HG03442 (cell line): ENCODE measurements at regions not wholly inside any gene's neighbourhood (a gene's known extent, or its start where the extent isn't known, plus 50 kb on each side); places are given as distances from the start of the nearest gene placed in this dataset.

Source experiments
- ATAC-seq: cut with Tn5 transposase; IDR thresholded peaks from one replicate; pipeline ENCODE4 v1.9.1; 2021; ENCODE audit warnings: mild to moderate bottlenecking, moderate library complexity; ENCODE audit not compliant: unreplicated experiment

DNA sequence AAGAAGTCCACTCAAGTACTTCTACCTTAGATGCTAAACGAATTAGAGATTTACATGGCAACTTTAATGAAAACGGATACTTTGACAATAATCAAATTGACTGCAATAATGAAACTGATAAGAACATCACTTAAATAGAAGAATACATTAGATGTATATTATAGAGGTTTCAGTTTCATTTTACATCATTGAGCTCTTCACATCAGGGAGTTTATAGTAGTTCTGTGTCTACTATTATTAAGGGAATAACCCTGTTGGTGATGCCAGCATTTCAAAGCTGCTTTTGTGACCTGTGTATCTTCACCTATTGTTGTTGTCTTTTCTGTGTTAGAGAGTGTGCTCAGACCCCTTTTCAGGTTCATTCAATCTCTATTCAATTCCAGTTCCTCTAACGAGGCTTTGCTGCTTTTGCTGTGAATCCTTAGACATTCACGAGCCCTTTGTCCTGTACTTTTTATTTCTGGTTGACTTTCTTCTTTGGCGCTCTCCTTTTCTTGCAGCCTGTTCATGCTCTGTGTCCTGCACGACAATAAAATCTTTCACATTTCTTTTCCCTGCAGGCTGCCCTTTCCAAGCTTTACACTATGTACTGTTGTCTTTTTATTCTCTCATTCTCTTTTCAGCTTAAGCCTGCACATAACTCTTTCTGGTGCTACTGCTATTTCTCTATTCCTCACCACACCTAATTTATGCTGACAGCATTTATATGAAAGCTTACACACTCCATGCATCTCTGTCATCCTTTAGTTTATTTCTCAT is 232.1 kb downstream of the CPE start:
- ATAC-seq, result peak; percentile 37

- ATAC-seq, result peak; percentile 92
Observed at GRCh38 chr4:165612936-165613335, 234.1 kb downstream of the CPE start.

GRCh38 chr4:165613581-165613980 is 234.8 kb downstream of the CPE start:
- ATAC-seq, result no peak

GRCh38 chr4:165620913-165621312 is 242.1 kb downstream of the CPE start:
- no peak for ATAC-seq

GRCh38 chr4:165621983-165622382 is 243.2 kb downstream of the CPE start:
- ATAC-seq, result no peak

- ATAC-seq, result no peak
Observed at GRCh38 chr4:165625281-165625680, 246.5 kb downstream of the CPE start.

DNA sequence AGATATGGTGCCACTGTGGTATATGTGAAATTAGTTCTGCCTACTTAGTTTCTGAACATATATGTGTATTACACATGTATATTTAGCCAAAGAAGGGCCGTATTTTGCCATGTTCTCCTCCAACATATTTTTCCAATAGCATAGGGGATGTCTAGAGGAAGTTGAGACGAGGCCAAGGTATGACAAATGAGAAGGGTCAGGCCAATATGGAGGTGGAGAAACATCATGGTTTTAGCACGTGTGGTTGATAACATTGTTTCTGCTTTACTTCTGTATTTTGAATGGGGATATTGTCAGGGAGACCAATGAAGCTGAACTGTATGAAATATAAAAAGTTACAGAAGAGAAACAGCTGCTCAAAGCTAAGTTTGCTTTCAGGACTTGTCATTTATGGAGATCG is 246.7 kb upstream of the TLL1 start:
- ATAC-seq, result no peak

DNA sequence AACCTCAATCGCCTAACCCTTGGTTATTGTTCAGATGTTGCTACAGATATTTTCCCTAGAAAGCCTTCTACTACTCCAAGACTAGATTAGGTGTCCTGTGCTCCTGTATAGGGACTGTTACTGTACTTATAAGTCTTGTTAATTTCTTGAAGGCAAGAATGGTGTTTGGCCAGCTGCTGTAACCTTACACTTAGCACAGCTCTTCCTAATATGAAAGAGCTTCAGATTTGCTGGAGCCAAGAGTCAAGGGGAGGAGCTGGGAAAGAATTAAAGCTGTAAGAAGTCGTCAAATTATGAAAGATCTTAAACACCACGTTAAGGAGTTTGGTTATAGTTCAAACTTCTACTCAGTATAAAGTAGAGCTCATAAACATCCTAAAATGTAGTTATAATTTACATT is 245.9 kb upstream of the TLL1 start:
- no peak for ATAC-seq

GRCh38 chr4:165627548-165627947 is 245.5 kb upstream of the TLL1 start:
- no peak for ATAC-seq

DNA sequence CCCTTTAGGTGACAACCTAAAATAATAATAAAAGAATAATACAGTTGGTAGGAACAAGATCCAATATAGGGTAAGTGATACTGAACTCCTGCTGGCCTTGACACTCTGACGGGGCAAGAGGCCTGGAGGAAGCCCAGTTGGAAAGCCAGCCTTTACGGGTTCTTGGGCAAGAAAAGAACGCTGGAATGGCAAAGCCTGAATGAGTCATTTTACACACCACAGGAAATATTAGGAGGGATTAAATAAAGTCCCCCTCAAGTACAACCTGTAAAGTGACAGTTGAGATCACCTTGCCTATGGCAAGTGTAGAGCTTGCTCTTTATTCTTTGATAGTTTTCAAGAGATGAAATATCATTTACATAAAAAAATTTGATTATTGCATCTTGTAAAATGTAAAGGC is 244.5 kb upstream of the TLL1 start:
- no peak for ATAC-seq

DNA sequence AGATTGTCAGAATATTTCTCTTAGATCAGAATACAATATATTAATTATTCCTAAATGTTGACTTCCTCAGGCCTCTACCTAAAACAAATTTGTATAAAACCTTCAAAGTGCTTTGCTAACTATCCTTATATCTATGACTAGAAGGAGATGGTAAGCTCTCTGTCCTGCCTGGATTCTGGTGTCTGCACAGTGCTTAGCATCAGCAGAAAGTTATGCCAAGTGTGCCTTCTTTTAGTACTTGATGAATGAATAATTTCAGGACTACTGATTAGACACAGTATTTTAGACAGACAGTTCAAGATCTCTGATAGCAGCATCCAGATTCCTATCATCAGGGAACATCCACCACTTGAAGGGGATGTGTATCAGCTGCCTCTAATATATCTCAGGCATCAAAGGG is 242.4 kb upstream of the TLL1 start:
- ATAC-seq, result no peak

GRCh38 chr4:165631208-165631894 is 241.7 kb upstream of the TLL1 start:
- ATAC-seq, result no peak

DNA sequence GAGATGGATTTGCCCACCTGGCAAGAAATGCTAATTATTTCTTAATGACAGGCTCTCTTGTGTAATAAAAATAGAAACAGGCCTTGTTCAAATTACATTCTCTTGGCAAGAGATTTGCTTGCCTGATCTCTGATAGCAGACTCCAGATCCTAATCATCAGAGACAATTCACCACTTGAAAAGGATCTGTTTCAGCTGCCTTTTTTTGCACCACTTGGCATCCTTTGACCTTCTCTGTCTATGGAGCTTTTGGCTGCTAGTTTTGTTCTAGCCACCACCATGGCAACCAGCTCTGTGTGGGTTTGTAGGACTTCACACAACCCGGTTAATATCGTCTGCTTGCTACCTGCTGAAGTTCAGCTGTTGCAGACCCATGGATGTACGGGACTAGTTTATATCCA is 241.1 kb upstream of the TLL1 start:
- no peak for ATAC-seq

DNA sequence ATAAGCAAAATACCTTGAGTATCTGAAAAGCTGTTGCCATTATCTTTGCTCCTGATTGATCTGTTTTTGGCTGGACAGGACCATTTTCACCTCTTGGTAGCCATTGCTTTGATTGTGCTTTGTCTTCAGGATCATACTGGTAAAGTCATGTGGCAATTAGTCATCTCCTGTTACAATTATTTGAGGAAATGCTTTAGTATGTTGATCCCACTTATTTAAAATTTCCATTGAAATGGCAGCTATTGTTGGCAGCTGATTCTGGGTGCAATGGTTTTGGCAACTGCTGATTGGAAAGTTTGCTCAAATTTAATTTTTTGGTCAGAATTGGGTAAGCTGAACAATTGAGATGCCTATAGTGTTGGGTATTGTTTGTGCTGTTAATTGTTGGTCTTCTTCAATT is 238.3 kb upstream of the TLL1 start:
- no peak for ATAC-seq

DNA sequence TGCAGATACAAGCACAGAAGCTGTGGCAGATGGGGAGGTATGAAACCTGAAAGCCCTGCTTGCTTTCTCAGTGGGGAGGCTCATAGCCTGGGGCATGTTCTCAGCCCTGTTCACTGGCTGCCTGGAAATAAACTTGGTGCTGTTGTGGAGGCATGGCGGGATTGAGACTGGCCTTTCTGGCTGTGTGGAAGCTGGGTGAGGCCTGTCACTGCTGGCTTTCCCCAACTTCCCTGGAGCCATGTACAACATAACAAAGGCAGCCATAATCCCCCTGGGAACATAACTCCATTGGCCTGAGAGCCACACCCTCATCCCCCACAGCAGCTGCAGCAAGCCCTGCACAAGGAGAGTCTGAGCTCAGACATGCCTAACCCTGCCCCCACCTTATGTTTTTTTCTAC is 237.7 kb upstream of the TLL1 start:
- no peak for ATAC-seq

DNA sequence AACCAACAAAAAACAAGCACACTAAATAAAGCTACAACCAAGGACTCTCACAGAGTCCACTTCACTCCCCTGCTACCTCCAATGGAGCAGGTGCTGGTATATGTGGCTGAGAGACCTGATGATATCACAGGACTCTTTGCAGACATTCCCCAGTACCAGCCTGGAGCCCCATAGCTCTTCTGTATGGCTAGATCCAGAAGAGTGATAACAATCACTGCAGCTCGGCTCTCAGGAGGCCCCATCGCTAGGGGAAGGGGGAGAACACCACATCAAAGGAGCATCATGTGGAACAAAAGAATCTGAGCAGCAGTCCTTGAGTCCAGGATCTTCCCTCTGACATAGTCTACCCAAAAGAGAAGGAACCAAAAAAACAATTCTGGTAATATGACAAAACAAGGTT is 237.1 kb upstream of the TLL1 start:
- ATAC-seq, result no peak

DNA sequence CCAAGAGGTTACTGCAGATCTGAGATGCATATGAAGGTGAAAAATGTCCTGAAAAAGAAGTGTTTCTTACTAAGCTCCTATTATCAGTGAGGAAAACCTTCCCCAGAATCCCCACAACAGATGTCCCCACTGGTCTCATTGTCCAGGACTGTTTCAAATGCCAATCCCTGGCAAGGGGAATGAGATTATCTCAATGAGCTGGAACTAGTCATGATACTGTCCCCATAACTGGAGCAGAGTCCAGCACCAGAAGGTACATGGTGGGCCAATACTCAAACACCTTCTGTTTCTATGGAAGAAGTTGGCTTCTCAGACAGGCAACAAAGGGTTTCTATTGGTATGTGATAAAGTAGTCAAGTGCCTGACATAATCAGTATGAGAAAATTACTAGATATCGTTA is 221.1 kb upstream of the TLL1 start:
- ATAC-seq, result no peak

GRCh38 chr4:165654556-165654955 is 218.5 kb upstream of the TLL1 start:
- no peak for ATAC-seq

- ATAC-seq, result no peak
Observed at GRCh38 chr4:165656399-165656798, 216.6 kb upstream of the TLL1 start.

- ATAC-seq, result no peak
Observed at GRCh38 chr4:165656829-165657490, 216.1 kb upstream of the TLL1 start.

DNA sequence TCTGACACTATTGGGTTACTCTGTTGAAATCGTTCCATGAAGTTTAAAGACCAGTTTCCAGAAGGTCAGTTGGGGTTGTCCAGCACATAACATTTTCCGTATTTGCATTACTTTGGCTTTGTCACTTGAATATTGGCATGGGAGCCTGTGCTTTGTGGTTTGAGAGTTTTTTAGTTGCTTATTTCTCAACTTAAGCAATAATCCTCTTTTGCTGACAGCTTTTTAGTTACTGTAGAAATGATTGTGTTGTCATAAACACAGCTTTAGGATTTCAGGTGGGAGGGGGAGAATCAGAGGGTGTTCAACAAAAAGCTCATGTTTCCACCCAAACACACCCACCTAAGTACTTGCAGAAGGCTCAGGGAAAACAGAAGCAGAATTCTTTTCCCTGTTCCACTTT is 210.7 kb upstream of the TLL1 start:
- no peak for ATAC-seq

- no peak for ATAC-seq
Observed at GRCh38 chr4:165663411-165663810, 209.6 kb upstream of the TLL1 start.
